Activated CD8-positive, alpha-beta memory T cell treated with anti-CD3 and anti-CD28 coated beads, Interleukin-2, amount 50 U/mL, for 24 hours (primary cell): ENCODE measurements at regions not wholly inside any gene's neighbourhood (a gene's known extent, or its start where the extent isn't known, plus 50 kb on each side); places are given as distances from the start of the nearest gene placed in this dataset.

ENCODE experiments used
- DNase-seq: peaks from one replicate; pipeline ENCODE4 v3.0.0-alpha.2; 2020; ENCODE audit errors: extremely low read depth

- no peak for DNase-seq
These were observed 115.2 kb downstream of the OLFM4 start for GRCh38 chr13:53143757-53144339.

- DNase-seq = no peak
These were observed 116.2 kb downstream of the OLFM4 start for GRCh38 chr13:53144826-53145225.

GRCh38 chr13:53150568-53150967, 122.0 kb downstream of the OLFM4 start:
- no peak for DNase-seq

GRCh38 chr13:53151336-53152056, 122.9 kb downstream of the OLFM4 start:
- DNase-seq = peak; percentile 0

GRCh38 chr13:53152057-53152421, 123.4 kb downstream of the OLFM4 start:
- no peak for DNase-seq

- DNase-seq = no peak
These were observed 129.6 kb downstream of the OLFM4 start for GRCh38 chr13:53158201-53158600.

- no peak for DNase-seq
These were observed 130.8 kb downstream of the OLFM4 start for GRCh38 chr13:53159431-53159830.

GRCh38 chr13:53160211-53160610, 131.6 kb downstream of the OLFM4 start:
- no peak for DNase-seq

- no peak for DNase-seq
These were observed 132.6 kb downstream of the OLFM4 start for GRCh38 chr13:53161251-53161650.

GRCh38 chr13:53165261-53165660, 136.6 kb downstream of the OLFM4 start:
- no peak for DNase-seq

- DNase-seq = no peak
These were observed 138.9 kb downstream of the OLFM4 start for GRCh38 chr13:53167561-53167960.

GRCh38 chr13:53170910-53171309, 142.3 kb downstream of the OLFM4 start:
- no peak for DNase-seq

GRCh38 chr13:53174545-53174944, 145.9 kb downstream of the OLFM4 start:
- no peak for DNase-seq

GRCh38 chr13:53180684-53181083, 152.1 kb downstream of the OLFM4 start:
- DNase-seq = no peak

- DNase-seq = no peak
These were observed 154.1 kb downstream of the OLFM4 start for GRCh38 chr13:53182724-53183123.

- no peak for DNase-seq
These were observed 159.5 kb downstream of the OLFM4 start for GRCh38 chr13:53188120-53188519.

- DNase-seq = no peak
These were observed 160.5 kb downstream of the OLFM4 start for GRCh38 chr13:53189162-53189561.

GRCh38 chr13:53191091-53191490, 162.5 kb downstream of the OLFM4 start:
- no peak for DNase-seq

- DNase-seq = no peak
These were observed 168.8 kb downstream of the OLFM4 start for GRCh38 chr13:53197424-53197823.

- no peak for DNase-seq
These were observed 169.4 kb downstream of the OLFM4 start for GRCh38 chr13:53198017-53198416.

- DNase-seq = no peak
These were observed 170.1 kb downstream of the OLFM4 start for GRCh38 chr13:53198736-53199135.

GRCh38 chr13:53200075-53200474, 171.5 kb downstream of the OLFM4 start:
- DNase-seq = no peak

GRCh38 chr13:53200498-53201453, 172.2 kb downstream of the OLFM4 start:
- no peak for DNase-seq
